Epithelial cell of proximal tubule (primary cell): ENCODE measurements at regions not wholly inside any gene's neighbourhood (a gene's known extent, or its start where the extent isn't known, plus 50 kb on each side); places are given as distances from the start of the nearest gene placed in this dataset.

Source experiments
- DNase-seq: peaks from one replicate; pipeline ENCODE4 v3.0.0-alpha.2; 2011; ENCODE audit warnings: low read depth
- H3K4me3 ChIP-seq: 2 replicates; pipeline ENCODE4 v1.5.1; 2011; ENCODE audit warnings: low read depth, mild to moderate bottlenecking, low read length
- CTCF ChIP-seq: conservative IDR thresholded peaks from 2 replicates; pipeline ENCODE4 v1.5.1; 2012; ENCODE audit warnings: low read depth, mild to moderate bottlenecking, low read length

GRCh38 chr4:130648570-130648969 lies 1552.6 kb downstream of the C4orf33 start:
- no peak for DNase-seq
- TF ChIP-seq CTCF = no peak
- no peak overlapping the region for H3K4me3 ChIP-seq

- no peak overlapping the region for H3K4me3 ChIP-seq
- TF ChIP-seq CTCF = no peak
- DNase-seq = no peak
These were observed 1557.9 kb downstream of the C4orf33 start for GRCh38 chr4:130653842-130654241.

GRCh38 chr4:130659320-130659719 lies 1563.4 kb downstream of the C4orf33 start:
- DNase-seq = no peak
- TF ChIP-seq CTCF = no peak
- H3K4me3 ChIP-seq = no peak overlapping the region

GRCh38 chr4:130668859-130669258 lies 1572.9 kb downstream of the C4orf33 start:
- no peak for DNase-seq
- no peak for TF ChIP-seq CTCF
- H3K4me3 ChIP-seq = no peak overlapping the region

GRCh38 chr4:130675266-130675665 lies 1579.3 kb downstream of the C4orf33 start:
- no peak overlapping the region for H3K4me3 ChIP-seq
- no peak for DNase-seq
- TF ChIP-seq CTCF = no peak

GRCh38 chr4:130689181-130689580 lies 1593.2 kb downstream of the C4orf33 start:
- H3K4me3 ChIP-seq = no peak overlapping the region
- DNase-seq = no peak
- TF ChIP-seq CTCF = no peak

- H3K4me3 ChIP-seq = no peak overlapping the region
- DNase-seq = no peak
- no peak for TF ChIP-seq CTCF
These were observed 1602.3 kb downstream of the C4orf33 start for GRCh38 chr4:130698251-130698650.
